ENCODE measurements at regions not wholly inside any gene's neighbourhood (a gene's known extent, or its start where the extent isn't known, plus 50 kb on each side); places are given as distances from the start of the nearest gene placed in this dataset.

GRCh38 chr20:5377484-5377883 lies 60.7 kb upstream of the PROKR2 start:
- Mint-ChIP-seq H3K36me3 (ENCODE audit: low read depth) (no peaks in the 10 kb centered on the region), H3K27ac (no peak overlapping the region), H3K4me3 (no peak overlapping the region), H3K4me1 (ENCODE audit: low read depth) (no peaks in the 10 kb centered on the region), H3K27me3 (ENCODE audit: insufficient read depth) (peaks cover 6% of the 10 kb centered on the region; the same call in 1 of the 2 replicates), H3K9me3 (no peaks in the 10 kb centered on the region)
- TF ChIP-seq CTCF (IDR thresholded peaks at IDR 0.05), result no peak
- DNase-seq, result no peak

GRCh38 chr20:5376228-5376627 lies 59.5 kb upstream of the PROKR2 start:
- peaks cover 14% of the 10 kb centered on the region; the same call in 1 of the 2 replicates for H3K27me3 Mint-ChIP-seq (ENCODE audit: insufficient read depth)
- no peak for TF ChIP-seq CTCF (IDR thresholded peaks at IDR 0.05)
- DNase-seq, result no peak
- no peaks in the 10 kb centered on the region for H3K36me3 Mint-ChIP-seq (ENCODE audit: low read depth)
- no peaks in the 10 kb centered on the region for H3K4me1 Mint-ChIP-seq (ENCODE audit: low read depth)
- no peak overlapping the region for H3K4me3 Mint-ChIP-seq
- H3K27ac Mint-ChIP-seq, result no peak overlapping the region
- no peaks in the 10 kb centered on the region for H3K9me3 Mint-ChIP-seq

- H3K27me3 Mint-ChIP-seq (ENCODE audit: insufficient read depth), result peaks cover 21% of the 10 kb centered on the region; the same call in 1 of the 2 replicates
- H3K27ac Mint-ChIP-seq, result no peak overlapping the region
- no peaks in the 10 kb centered on the region for H3K9me3 Mint-ChIP-seq
- no peak overlapping the region for H3K4me3 Mint-ChIP-seq
- DNase-seq, result no peak
- no peaks in the 10 kb centered on the region for H3K36me3 Mint-ChIP-seq (ENCODE audit: low read depth)
- TF ChIP-seq CTCF (IDR thresholded peaks at IDR 0.05), result no peak
- H3K4me1 Mint-ChIP-seq (ENCODE audit: low read depth), result no peaks in the 10 kb centered on the region
These were observed 57.4 kb upstream of the PROKR2 start for GRCh38 chr20:5374171-5374570.

- no peaks in the 10 kb centered on the region for H3K36me3 Mint-ChIP-seq (ENCODE audit: low read depth)
- H3K4me3 Mint-ChIP-seq, result no peak overlapping the region
- TF ChIP-seq CTCF (IDR thresholded peaks at IDR 0.05), result no peak
- H3K27me3 Mint-ChIP-seq (ENCODE audit: insufficient read depth), result peaks cover 21% of the 10 kb centered on the region; the same call in 1 of the 2 replicates
- no peak overlapping the region for H3K27ac Mint-ChIP-seq
- no peaks in the 10 kb centered on the region for H3K4me1 Mint-ChIP-seq (ENCODE audit: low read depth)
- H3K9me3 Mint-ChIP-seq, result peaks cover 1% of the 10 kb centered on the region
- DNase-seq, result no peak
These were observed 55.6 kb upstream of the PROKR2 start for GRCh38 chr20:5372371-5372770.

GRCh38 chr20:5369629-5370028 lies 52.9 kb upstream of the PROKR2 start:
- Mint-ChIP-seq H3K9me3 (peaks cover 24% of the 10 kb centered on the region), H3K27ac (no peak overlapping the region), H3K36me3 (ENCODE audit: low read depth) (peaks cover 2% of the 10 kb centered on the region; the same call in 1 of the 2 replicates), H3K4me3 (no peak overlapping the region), H3K27me3 (ENCODE audit: insufficient read depth) (peaks cover 20% of the 10 kb centered on the region), H3K4me1 (ENCODE audit: low read depth) (peaks cover 8% of the 10 kb centered on the region)
- DNase-seq, result no peak
- no peak for TF ChIP-seq CTCF (IDR thresholded peaks at IDR 0.05)

Measured in HFFc6 (cell line).